Neural cell (in vitro differentiated cells): ENCODE measurements at regions not wholly inside any gene's neighbourhood (a gene's known extent, or its start where the extent isn't known, plus 50 kb on each side); places are given as distances from the start of the nearest gene placed in this dataset.

Experiments used
- H2AFZ ChIP-seq: fragments of 200-600, 300-800 bp; sonication (generic), shearing (Covaris generic); 2 replicates; pipeline ENCODE4 v1.6.0; 2014; ENCODE audit warnings: low read depth, mild to moderate bottlenecking, antibody characterized with exemption, low read length, moderate library complexity
- H3F3A ChIP-seq: fragments of 200-600 bp; shearing (Covaris generic); 2 replicates; pipeline ENCODE4 v1.6.1; 2016; ENCODE audit warnings: mild to moderate bottlenecking, moderate library complexity, mixed read lengths, antibody characterized with exemption, low read length; ENCODE audit not compliant: insufficient read depth, poor library complexity, severe bottlenecking
- H3K27ac ChIP-seq: fragments of 200-600, 300-800 bp; sonication (generic), shearing (Covaris generic); 2 replicates; pipeline ENCODE4 v1.5.1; 2014; ENCODE audit warnings: mild to moderate bottlenecking, low read length, moderate library complexity
- H3K27me3 ChIP-seq: fragments of 300-800, 200-600 bp; sonication (generic), shearing (Covaris generic); 2 replicates; pipeline ENCODE4 v1.6.0; 2014; ENCODE audit warnings: mild to moderate bottlenecking, low read depth, low read length, moderate library complexity; ENCODE audit not compliant: insufficient read depth
- H3K36me3 ChIP-seq: fragments of 300-800, 200-600 bp; sonication (generic), shearing (Covaris generic); 2 replicates; pipeline ENCODE4 v1.5.1; 2014; ENCODE audit warnings: mild to moderate bottlenecking, antibody characterized with exemption, low read length, moderate library complexity; ENCODE audit not compliant: insufficient read depth
- H3K4me2 ChIP-seq: fragments of 300-800, 200-600 bp; sonication (generic), shearing (Covaris generic); 2 replicates; pipeline ENCODE4 v1.6.0; 2014; ENCODE audit warnings: mild to moderate bottlenecking, low read length
- H3K4me3 ChIP-seq: fragments of 300-800, 200-600 bp; sonication (generic), shearing (Covaris generic); 2 replicates; pipeline ENCODE4 v1.5.1; 2014; ENCODE audit warnings: mild to moderate bottlenecking, low read length, moderate library complexity
- H3K79me2 ChIP-seq: fragments of 200-600 bp; shearing (Covaris generic); replicated peaks from 2 replicates; pipeline ENCODE4 v1.6.0; 2014; ENCODE audit warnings: mild to moderate bottlenecking, low read length, moderate library complexity; ENCODE audit not compliant: insufficient read depth
- H3K9ac ChIP-seq: fragments of 300-800, 200-600 bp; sonication (generic), shearing (Covaris generic); 2 replicates; pipeline ENCODE4 v1.6.1; 2016; ENCODE audit warnings: mild to moderate bottlenecking, low read length, mixed read lengths
- H3K9me2 ChIP-seq: fragments of 200-600 bp; shearing (Covaris generic); 2 replicates; pipeline ENCODE4 v1.6.1; 2016; ENCODE audit warnings: mild to moderate bottlenecking, low read length, mixed read lengths; ENCODE audit not compliant: insufficient read depth
- H3K9me3 ChIP-seq: fragments of 200-600, 300-800 bp; sonication (generic), shearing (Covaris generic); 2 replicates; pipeline ENCODE4 v1.6.1; 2016; ENCODE audit warnings: mild to moderate bottlenecking, mixed run types, low read length, moderate library complexity, mixed read lengths
- H4K20me1 ChIP-seq: fragments of 200-600 bp; shearing (Covaris generic); 2 replicates; pipeline ENCODE4 v1.6.1; 2016; ENCODE audit warnings: mild to moderate bottlenecking, mixed run types; ENCODE audit not compliant: insufficient read depth
- CTCF ChIP-seq: fragments of 450-650 bp; IDR thresholded peaks from 2 replicates; pipeline ENCODE4 v1.5.1; 2014; ENCODE audit warnings: antibody characterized with exemption, mild to moderate bottlenecking, moderate library complexity; ENCODE audit not compliant: poor library complexity, severe bottlenecking
- EP300 ChIP-seq: fragments of 450-650 bp; conservative IDR thresholded peaks from 2 replicates; pipeline ENCODE4 v1.6.1; 2014; ENCODE audit warnings: antibody characterized with exemption, mild to moderate bottlenecking, moderate library complexity; ENCODE audit not compliant: poor library complexity, severe bottlenecking
- EZH2 ChIP-seq: fragments of 200-600, 300-800 bp; shearing (Covaris generic), sonication (generic); IDR thresholded peaks from 2 replicates; pipeline ENCODE4 v1.6.1; 2014; ENCODE audit warnings: antibody characterized with exemption, low read length, borderline replicate concordance, mild to moderate bottlenecking; ENCODE audit not compliant: insufficient read depth, poor library complexity, severe bottlenecking
- MXI1 ChIP-seq: fragments of 450-650 bp; conservative IDR thresholded peaks from 2 replicates; pipeline ENCODE4 v1.6.1; 2014; ENCODE audit warnings: antibody characterized with exemption, mild to moderate bottlenecking; ENCODE audit not compliant: poor library complexity, severe bottlenecking
- POLR2AphosphoS5 ChIP-seq: IDR thresholded peaks from 2 replicates; pipeline ENCODE4 v1.6.1; 2012
- RAD21 ChIP-seq: fragments of 450-650 bp; conservative IDR thresholded peaks from 2 replicates; pipeline ENCODE4 v1.6.1; 2014; ENCODE audit warnings: antibody characterized with exemption, mild to moderate bottlenecking, moderate library complexity
- SMC3 ChIP-seq: fragments of 450-650 bp; conservative IDR thresholded peaks from 2 replicates; pipeline ENCODE4 v1.6.1; 2014; ENCODE audit warnings: antibody characterized with exemption, mild to moderate bottlenecking, moderate library complexity; ENCODE audit not compliant: poor library complexity
- TAF1 ChIP-seq: IDR thresholded peaks from 2 replicates; pipeline ENCODE4 v1.6.1; 2012; ENCODE audit warnings: low read depth
- TF ChIP-seq, protein P1 (sequence below): IDR thresholded peaks from 2 replicates; pipeline ENCODE4 v1.6.1; 2012; ENCODE audit warnings: borderline replicate concordance

- Histone ChIP-seq H3K27me3 (no peaks in the 10 kb centered on the region), H3K4me2 (no peak overlapping the region), H3F3A (no peaks in the 10 kb centered on the region), H3K4me3 (no peak overlapping the region), H3K79me2 (no peaks in the 10 kb centered on the region), H4K20me1 (no peaks in the 10 kb centered on the region), H3K36me3 (no peaks in the 10 kb centered on the region), H3K9ac (no peak overlapping the region), H3K27ac (no peak overlapping the region), H2AFZ (no peak overlapping the region), H3K9me2 (no peaks in the 10 kb centered on the region), H3K9me3 (no peaks in the 10 kb centered on the region)
- TF ChIP-seq TAF1 = no peak
- no peak for TF ChIP-seq EZH2
- no peak for TF ChIP-seq CTCF
- TF ChIP-seq, protein P1, sequence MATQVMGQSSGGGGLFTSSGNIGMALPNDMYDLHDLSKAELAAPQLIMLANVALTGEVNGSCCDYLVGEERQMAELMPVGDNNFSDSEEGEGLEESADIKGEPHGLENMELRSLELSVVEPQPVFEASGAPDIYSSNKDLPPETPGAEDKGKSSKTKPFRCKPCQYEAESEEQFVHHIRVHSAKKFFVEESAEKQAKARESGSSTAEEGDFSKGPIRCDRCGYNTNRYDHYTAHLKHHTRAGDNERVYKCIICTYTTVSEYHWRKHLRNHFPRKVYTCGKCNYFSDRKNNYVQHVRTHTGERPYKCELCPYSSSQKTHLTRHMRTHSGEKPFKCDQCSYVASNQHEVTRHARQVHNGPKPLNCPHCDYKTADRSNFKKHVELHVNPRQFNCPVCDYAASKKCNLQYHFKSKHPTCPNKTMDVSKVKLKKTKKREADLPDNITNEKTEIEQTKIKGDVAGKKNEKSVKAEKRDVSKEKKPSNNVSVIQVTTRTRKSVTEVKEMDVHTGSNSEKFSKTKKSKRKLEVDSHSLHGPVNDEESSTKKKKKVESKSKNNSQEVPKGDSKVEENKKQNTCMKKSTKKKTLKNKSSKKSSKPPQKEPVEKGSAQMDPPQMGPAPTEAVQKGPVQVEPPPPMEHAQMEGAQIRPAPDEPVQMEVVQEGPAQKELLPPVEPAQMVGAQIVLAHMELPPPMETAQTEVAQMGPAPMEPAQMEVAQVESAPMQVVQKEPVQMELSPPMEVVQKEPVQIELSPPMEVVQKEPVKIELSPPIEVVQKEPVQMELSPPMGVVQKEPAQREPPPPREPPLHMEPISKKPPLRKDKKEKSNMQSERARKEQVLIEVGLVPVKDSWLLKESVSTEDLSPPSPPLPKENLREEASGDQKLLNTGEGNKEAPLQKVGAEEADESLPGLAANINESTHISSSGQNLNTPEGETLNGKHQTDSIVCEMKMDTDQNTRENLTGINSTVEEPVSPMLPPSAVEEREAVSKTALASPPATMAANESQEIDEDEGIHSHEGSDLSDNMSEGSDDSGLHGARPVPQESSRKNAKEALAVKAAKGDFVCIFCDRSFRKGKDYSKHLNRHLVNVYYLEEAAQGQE = no peak
- no peak for TF ChIP-seq MXI1
- TF ChIP-seq RAD21 = no peak
- TF ChIP-seq SMC3 = no peak
- no peak for TF ChIP-seq EP300
- TF ChIP-seq POLR2AphosphoS5 = no peak
These were observed 92.3 kb downstream of the RAP2B start for GRCh38 chr3:153254361-153254760.

DNA sequence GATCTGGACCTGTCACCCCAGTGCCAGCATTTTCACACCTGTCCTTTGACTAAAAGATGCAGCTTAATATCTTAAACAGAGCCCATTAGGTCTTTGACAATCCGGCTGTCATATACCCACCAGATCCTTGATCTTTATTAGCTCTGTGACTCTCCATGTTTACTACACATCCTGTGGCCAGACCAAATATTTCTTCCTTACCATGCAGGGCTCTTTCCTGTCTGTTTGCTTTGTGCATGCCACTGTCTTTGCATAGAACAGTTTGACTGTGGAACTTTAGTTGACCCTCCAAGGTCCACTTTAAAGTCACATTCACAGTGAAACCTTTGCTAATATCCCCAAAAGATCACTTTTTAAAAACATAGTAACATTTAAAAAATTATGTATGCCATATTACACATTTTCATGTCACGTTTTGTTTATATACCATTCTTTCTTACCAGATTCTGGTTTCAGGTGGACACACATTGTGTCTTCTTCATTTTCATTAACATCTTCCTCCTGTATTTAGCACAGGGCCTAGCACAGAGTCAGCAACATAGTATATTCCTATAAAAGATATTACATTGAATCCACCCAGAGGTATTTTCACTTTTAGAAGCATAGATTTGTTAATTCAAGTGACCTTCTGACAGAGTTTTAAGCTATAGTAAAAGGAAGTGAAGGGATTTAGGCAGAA is 95.8 kb downstream of the RAP2B start:
- Histone ChIP-seq H3K9me2 (no peaks in the 10 kb centered on the region), H3K4me2 (no peak overlapping the region), H3K27me3 (no peaks in the 10 kb centered on the region), H3F3A (no peaks in the 10 kb centered on the region), H3K4me3 (no peak overlapping the region), H3K9ac (no peak overlapping the region), H2AFZ (no peak overlapping the region), H3K9me3 (no peaks in the 10 kb centered on the region), H3K79me2 (no peaks in the 10 kb centered on the region), H3K27ac (no peak overlapping the region), H3K36me3 (no peaks in the 10 kb centered on the region), H4K20me1 (no peaks in the 10 kb centered on the region)
- TF ChIP-seq TAF1 = no peak

GRCh38 chr3:153259956-153260355 is 97.9 kb downstream of the RAP2B start:
- no peak for TF ChIP-seq POLR2AphosphoS5
- Histone ChIP-seq H3K4me3 (no peak overlapping the region), H3K27me3 (no peaks in the 10 kb centered on the region), H2AFZ (no peak overlapping the region), H3K9me3 (no peaks in the 10 kb centered on the region), H3K9me2 (no peaks in the 10 kb centered on the region), H4K20me1 (no peaks in the 10 kb centered on the region), H3F3A (no peaks in the 10 kb centered on the region), H3K9ac (no peak overlapping the region), H3K79me2 (no peaks in the 10 kb centered on the region), H3K4me2 (no peak overlapping the region), H3K36me3 (no peaks in the 10 kb centered on the region), H3K27ac (no peak overlapping the region)
